H1 (cell line): ENCODE measurements at regions not wholly inside any gene's neighbourhood (a gene's known extent, or its start where the extent isn't known, plus 50 kb on each side); places are given as distances from the start of the nearest gene placed in this dataset.

Experiments used
- CTCF ChIA-PET: fragments of 300-600 bp; sonication (Branson Sonifier 250); formaldehyde crosslinking; loops from one replicate; lab custom pipeline; 2021; ENCODE audit not compliant: partially characterized antibody; lab: Charles Lee
- POLR2A ChIA-PET: fragments of 300-600 bp; sonication (Branson Sonifier 250); formaldehyde crosslinking; loops from one replicate; lab custom pipeline; 2021; ENCODE audit warnings: inconsistent platforms; ENCODE audit not compliant: partially characterized antibody; lab: Charles Lee
- DNase-seq, 2 experiments: peaks; one replicate each; pipeline versions ENCODE4 v3.0.0 to v3.0.0-alpha.2; 2010 to 2022; ENCODE audit warnings: low spot score in 2 of 2, low read depth in 1 of 2, mixed read lengths in 1 of 2
- FAIRE-seq: peaks from 2 replicates; lab custom pipeline; 2011; peaks lifted over from hg19 to GRCh38; lab: Jason Lieb, UNC
- H2AFZ ChIP-seq: 2 replicates; pipeline ENCODE4 v1.8.1; 2012; ENCODE audit warnings: low read length, inconsistent platforms
- H2AK5ac ChIP-seq: 2 replicates; pipeline ENCODE4 v1.6.1; 2013; ENCODE audit warnings: low read depth, low read length
- H2BK120ac ChIP-seq: replicated peaks from 2 replicates; pipeline ENCODE3; 2013; ENCODE audit warnings: low read depth, low read length, inconsistent platforms
- H2BK12ac ChIP-seq: 2 replicates; pipeline ENCODE4 v1.6.1; 2013; ENCODE audit warnings: low read depth, low read length
- H2BK15ac ChIP-seq: 2 replicates; pipeline ENCODE4 v1.6.1; 2013; ENCODE audit warnings: low read length
- H2BK20ac ChIP-seq: 2 replicates; pipeline ENCODE4 v1.6.1; 2013; ENCODE audit warnings: low read length
- H2BK5ac ChIP-seq: 2 replicates; pipeline ENCODE4 v1.6.1; 2013; ENCODE audit warnings: low read depth, low read length
- H3K14ac ChIP-seq: 2 replicates; pipeline ENCODE4 v1.6.1; 2013; ENCODE audit warnings: inconsistent platforms; ENCODE audit not compliant: insufficient read length
- H3K18ac ChIP-seq: 2 replicates; pipeline ENCODE4 v1.6.1; 2013; ENCODE audit warnings: low read length; ENCODE audit errors: extremely low read depth
- H3K23ac ChIP-seq: 2 replicates; pipeline ENCODE4 v1.6.1; 2013; ENCODE audit warnings: inconsistent platforms; ENCODE audit not compliant: insufficient read length
- H3K23me2 ChIP-seq: 2 replicates; pipeline ENCODE4 v1.6.1; 2013; ENCODE audit warnings: low read depth, low read length
- H3K27ac ChIP-seq: 2 replicates; pipeline ENCODE4 v1.6.1; 2011; ENCODE audit warnings: low read depth, low read length, inconsistent platforms
- H3K27me3 ChIP-seq, 4 experiments: replicated peaks in 1 of 4; 1 replicate in 1 of 4; 2 replicates in 3 of 4; pipeline versions ENCODE4 v1.6.1 to v1.8.1; 2011 to 2013; ENCODE audit warnings: low read length in 3 of 4, mild to moderate bottlenecking in 3 of 4, inconsistent platforms in 2 of 4, mixed read lengths in 2 of 4, moderate library complexity in 1 of 4; ENCODE audit not compliant: control insufficient read depth in 3 of 4, insufficient read depth in 3 of 4; ENCODE audit errors: extremely low read depth in 1 of 4
- H3K36me3 ChIP-seq, 4 experiments: 2 replicates each; pipeline versions ENCODE4 v1.6.1 to v1.8.1; 2011 to 2013; ENCODE audit warnings: mild to moderate bottlenecking in 4 of 4, low read length in 3 of 4, moderate library complexity in 2 of 4, control low read depth in 1 of 4, inconsistent platforms in 1 of 4; ENCODE audit not compliant: insufficient read depth in 4 of 4, control insufficient read depth in 2 of 4
- H3K4ac ChIP-seq: replicated peaks from 2 replicates; pipeline ENCODE3; 2013; ENCODE audit warnings: low read length, low read depth, mixed read lengths, inconsistent platforms; ENCODE audit not compliant: insufficient read length
- H3K4me1 ChIP-seq, 4 experiments: replicated peaks in 1 of 4; 1 replicate in 1 of 4; 2 replicates in 3 of 4; pipeline versions ENCODE4 v1.6.1 to v1.8.1; 2011 to 2013; ENCODE audit warnings: low read length in 3 of 4, inconsistent platforms in 2 of 4, mixed read lengths in 1 of 4; ENCODE audit not compliant: insufficient read depth in 4 of 4, control insufficient read depth in 3 of 4
- H3K4me2 ChIP-seq, 2 experiments: 2 replicates each; pipeline versions ENCODE4 v1.6.1 to v1.8.1; 2011 to 2013; ENCODE audit warnings: low read depth in 2 of 2, low read length in 2 of 2, control low read depth in 1 of 2, inconsistent platforms in 1 of 2, mild to moderate bottlenecking in 1 of 2; ENCODE audit not compliant: insufficient read depth in 1 of 2
- H3K4me3 ChIP-seq, 4 experiments: fragments of 200-600, 300-600 bp in 1 of 4; sonication (generic), shearing (Covaris generic), sonication (Bioruptor Twin) in 1 of 4; 2 replicates each; pipeline versions ENCODE4 v1.5.1 to v1.8.1; 2011 to 2016; ENCODE audit warnings: low read length in 4 of 4, low read depth in 3 of 4, control low read depth in 2 of 4, inconsistent platforms in 2 of 4, mild to moderate bottlenecking in 2 of 4, mixed read lengths in 1 of 4, moderate library complexity in 1 of 4; ENCODE audit not compliant: insufficient read depth in 2 of 4; ENCODE audit errors: extremely low read depth in 1 of 4
- H3K56ac ChIP-seq: replicated peaks from 2 replicates; pipeline ENCODE3; 2013; ENCODE audit warnings: low read depth, mild to moderate bottlenecking, mixed read lengths, low read length, inconsistent platforms; ENCODE audit not compliant: insufficient read length
- H3K79me1 ChIP-seq: 2 replicates; pipeline ENCODE4 v1.6.1; 2013; ENCODE audit warnings: low read depth, low read length, control low read depth
- H3K79me2 ChIP-seq, 2 experiments: 2 replicates each; pipeline versions ENCODE4 v1.6.1 to v1.8.1; 2012 to 2013; ENCODE audit warnings: low read length in 2 of 2, mild to moderate bottlenecking in 2 of 2, inconsistent platforms in 1 of 2; ENCODE audit not compliant: insufficient read depth in 2 of 2, control insufficient read depth in 1 of 2
- H3K9ac ChIP-seq, 4 experiments: replicated peaks in 1 of 4; 1 replicate in 1 of 4; 2 replicates in 3 of 4; pipeline versions ENCODE4 v1.6.1 to v1.8.1; 2011 to 2013; ENCODE audit warnings: low read depth in 3 of 4, low read length in 3 of 4, control low read depth in 2 of 4, mild to moderate bottlenecking in 2 of 4, moderate library complexity in 2 of 4, inconsistent platforms in 1 of 4; ENCODE audit errors: extremely low read depth in 1 of 4
- H3K9me3 ChIP-seq, 2 experiments: 2 replicates each; pipeline versions ENCODE4 v1.6.1 to v1.8.1; 2012 to 2013; ENCODE audit warnings: mild to moderate bottlenecking in 2 of 2, moderate library complexity in 2 of 2, control low read depth in 1 of 2, inconsistent platforms in 1 of 2, low read depth in 1 of 2, low read length in 1 of 2, mixed read lengths in 1 of 2; ENCODE audit not compliant: insufficient read depth in 2 of 2
- H4K20me1 ChIP-seq, 2 experiments: replicated peaks in 1 of 2; 2 replicates each; pipeline versions ENCODE3 to v1.8.1; 2011 to 2013; ENCODE audit warnings: inconsistent platforms in 2 of 2, low read length in 2 of 2, mild to moderate bottlenecking in 1 of 2; ENCODE audit not compliant: insufficient read depth in 2 of 2, control insufficient read depth in 1 of 2
- H4K5ac ChIP-seq: 2 replicates; pipeline ENCODE4 v1.6.1; 2013; ENCODE audit warnings: low read length, low read depth, mixed read lengths, inconsistent platforms; ENCODE audit not compliant: insufficient read length
- H4K8ac ChIP-seq: 2 replicates; pipeline ENCODE4 v1.8.0; 2013; ENCODE audit warnings: mild to moderate bottlenecking, moderate library complexity, low read length, inconsistent platforms; ENCODE audit not compliant: insufficient read depth; ENCODE audit errors: extremely low read depth
- H4K91ac ChIP-seq: replicated peaks from 2 replicates; pipeline ENCODE3; 2013; ENCODE audit warnings: low read length, mixed read lengths, inconsistent platforms; ENCODE audit not compliant: insufficient read length
- CHD2 ChIP-seq: IDR thresholded peaks from 2 replicates; pipeline ENCODE4 v1.6.1; 2012; ENCODE audit warnings: low read length, improper control_type of control experiment
- CREB1 ChIP-seq: IDR thresholded peaks from 2 replicates; pipeline ENCODE4 v1.6.1; 2012; ENCODE audit warnings: inconsistent platforms
- CTBP2 ChIP-seq: IDR thresholded peaks from 2 replicates; pipeline ENCODE4 v1.7.0; 2011; ENCODE audit warnings: borderline replicate concordance, mild to moderate bottlenecking, moderate library complexity, mixed read lengths, low read length; ENCODE audit not compliant: insufficient read depth, insufficient read length
- E2F6 ChIP-seq: IDR thresholded peaks from 2 replicates; pipeline ENCODE4 v1.6.1; 2012; ENCODE audit warnings: inconsistent platforms
- EGR1 ChIP-seq: IDR thresholded peaks from 2 replicates; pipeline ENCODE4 v1.6.1; 2011; ENCODE audit warnings: low read depth, low read length, borderline replicate concordance
- EP300 ChIP-seq, 2 experiments: IDR thresholded peaks; 1 replicate in 1 of 2; 2 replicates in 1 of 2; pipeline ENCODE4 v1.6.1; 2011 to 2012; ENCODE audit warnings: low read depth in 2 of 2, low read length in 2 of 2, mild to moderate bottlenecking in 2 of 2, borderline replicate concordance in 1 of 2, inconsistent platforms in 1 of 2, moderate library complexity in 1 of 2
- EZH2 ChIP-seq: fragments of 200-600 bp; sonication (generic); IDR thresholded peaks from 2 replicates; pipeline ENCODE4 v1.7.1; 2012; ENCODE audit warnings: low read depth, mild to moderate bottlenecking, moderate library complexity, low read length, inconsistent platforms; ENCODE audit not compliant: severe bottlenecking
- JUN ChIP-seq: IDR thresholded peaks from 2 replicates; pipeline ENCODE4 v1.6.1; 2011; ENCODE audit warnings: low read depth, mild to moderate bottlenecking, improper control_type of control experiment, low read length
- KDM4A ChIP-seq: IDR thresholded peaks from one replicate; pipeline ENCODE4 v1.7.1; 2012; ENCODE audit warnings: low read depth, mild to moderate bottlenecking, moderate library complexity, low read length, inconsistent platforms; ENCODE audit not compliant: severe bottlenecking
- RAD21 ChIP-seq, 2 experiments: IDR thresholded peaks in 1 of 2; conservative IDR thresholded peaks in 1 of 2; 2 replicates each; pipeline ENCODE4 v1.6.1; 2011; ENCODE audit warnings: low read depth in 2 of 2, low read length in 2 of 2, improper control_type of control experiment in 1 of 2, inconsistent platforms in 1 of 2, mild to moderate bottlenecking in 1 of 2, moderate library complexity in 1 of 2
- RBBP5 ChIP-seq: IDR thresholded peaks from 2 replicates; pipeline ENCODE4 v1.7.1; 2012; ENCODE audit warnings: low read depth, mild to moderate bottlenecking, inconsistent platforms, low read length, moderate library complexity, borderline replicate concordance
- RNF2 ChIP-seq: fragments of 200-900, 300-1000 bp; sonication (generic); IDR thresholded peaks from 2 replicates; pipeline ENCODE4 v1.7.1; 2016; ENCODE audit warnings: borderline replicate concordance, low read depth, mild to moderate bottlenecking, antibody characterized with exemption, low read length; ENCODE audit not compliant: poor library complexity, severe bottlenecking; ENCODE audit errors: missing control alignments
- SP2 ChIP-seq: IDR thresholded peaks from 2 replicates; pipeline ENCODE4 v1.6.1; 2012; ENCODE audit warnings: mild to moderate bottlenecking, low read length, inconsistent platforms
- WGBS, 2 experiments: shearing (Covaris generic) in 1 of 2; methylation state at CpG; one replicate each; pipeline versions ENCODE4 v1.1.6 to v1.1.7; 2013 to 2015; ENCODE audit warnings: low lambda C conversion rate in 2 of 2, mixed read lengths in 2 of 2, inconsistent platforms in 1 of 2, low coverage in 1 of 2, missing lambda C conversion rate in 1 of 2; ENCODE audit not compliant: insufficient replicate concordance in 2 of 2, insufficient coverage in 1 of 2, insufficient read length in 1 of 2; ENCODE audit errors: extremely low coverage in 1 of 2, missing lambda C conversion rate in 1 of 2; 5-methylcytosine and 5-hydroxymethylcytosine counted together

GRCh38 chr11:114938799-114939198, 260.5 kb downstream of the NXPE2 start:
- Histone ChIP-seq H3K23me2 (no peaks in the 10 kb centered on the region), H3K23ac (no peak overlapping the region), H3K56ac (no peak overlapping the region), H4K8ac (no peak overlapping the region), H2BK15ac (no peak overlapping the region), H4K5ac (no peak overlapping the region), H3K9ac (no peak overlapping the region), H4K20me1 (no peaks in the 10 kb centered on the region), H3K27me3 (no peaks in the 10 kb centered on the region), H3K27ac (no peak overlapping the region), H2BK20ac (no peak overlapping the region), H3K4me2 (no peak overlapping the region), H3K9me3 (peaks cover 17 to 27% of the 10 kb centered on the region in 2 experiments), H3K79me1 (no peaks in the 10 kb centered on the region), H4K91ac (no peak overlapping the region), H3K4me3 (no peak overlapping the region), H2BK12ac (no peak overlapping the region), H2BK5ac (no peak overlapping the region), H3K79me2 (no peaks in the 10 kb centered on the region), H2BK120ac (no peak overlapping the region), H3K14ac (no peak overlapping the region), H2AK5ac (no peak overlapping the region), H3K4me1 (no peaks in the 10 kb centered on the region), H3K4ac (no peak overlapping the region), H2AFZ (no peak overlapping the region), H3K36me3 (no peaks in the 10 kb centered on the region), H3K18ac (no peak overlapping the region)
- FAIRE-seq, result no peak
- ChIA-PET POLR2A (no interaction called here), CTCF (interaction anchor here (0.7 to 2.3 kb wide), 2 partner anchors 14 to 164 kb away, joined by 4 to 6 read pairs; no protein-coding TSS in a partner anchor)
- DNase-seq, result no peak
- WGBS, 2 experiments, result 93% methylated on average over 3 of the region's 3 CpGs; no CpG with 5 or more reads in 1 of the 2 experiments
- TF ChIP-seq RNF2 (no peak), CHD2 (no peak), CTBP2 (no peak), JUN (no peak), EP300 (IDR thresholded peaks at IDR 0.05; ENCODE audit: borderline replicate concordance in 1 of 2, low read depth in 2 of 2, low read length in 2 of 2) (no peak), RBBP5 (no peak), KDM4A (no peak), EGR1 (no peak), CREB1 (no peak), EZH2 (no peak), SP2 (no peak), RAD21 (IDR thresholded peaks at IDR 0.05 in 1 of 2, conservative IDR thresholded peaks at IDR 0.05 in 1 of 2; ENCODE audit: low read depth in 2 of 2, low read length in 2 of 2) (no peak), E2F6 (no peak)
